Breast epithelium (tissue), 3 donors: ENCODE measurements at regions not wholly inside any gene's neighbourhood (a gene's known extent, or its start where the extent isn't known, plus 50 kb on each side); places are given as distances from the start of the nearest gene placed in this dataset.

Experiments used
- POLR2A ChIP-seq: fragments of 450-650 bp; IDR thresholded peaks from one replicate; pipeline ENCODE4 v1.6.1; 2016; ENCODE audit warnings: antibody characterized with exemption, mild to moderate bottlenecking, moderate library complexity
- TF ChIP-seq, protein P1 (sequence below), 3 donors: fragments of 450-650 bp; IDR thresholded peaks; one replicate each; pipeline ENCODE4 v1.5.1; 2016 to 2017; ENCODE audit warnings: antibody characterized with exemption in 3 of 3, mild to moderate bottlenecking in 3 of 3, moderate library complexity in 3 of 3

DNA sequence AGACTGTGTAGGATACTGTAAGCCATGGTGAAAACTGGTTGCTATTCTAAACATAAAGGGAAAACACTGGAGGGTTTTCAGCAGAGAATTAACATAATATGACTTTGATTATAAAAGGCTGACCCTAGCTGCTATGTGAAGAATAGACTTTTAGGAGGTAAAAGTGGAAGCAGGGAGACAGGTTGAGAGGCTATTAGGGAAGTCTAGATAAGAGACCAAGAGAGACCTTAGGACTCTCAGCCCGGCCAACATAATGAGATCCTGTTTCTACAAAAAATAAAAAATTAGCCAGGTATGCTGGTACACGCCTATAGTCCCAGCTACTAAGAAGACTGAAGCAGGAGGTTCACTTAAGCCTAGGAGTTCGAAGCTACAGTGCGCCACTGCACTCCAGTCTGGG, 393.2 kb upstream of the PMFBP1 start:
- TF ChIP-seq, protein P1, sequence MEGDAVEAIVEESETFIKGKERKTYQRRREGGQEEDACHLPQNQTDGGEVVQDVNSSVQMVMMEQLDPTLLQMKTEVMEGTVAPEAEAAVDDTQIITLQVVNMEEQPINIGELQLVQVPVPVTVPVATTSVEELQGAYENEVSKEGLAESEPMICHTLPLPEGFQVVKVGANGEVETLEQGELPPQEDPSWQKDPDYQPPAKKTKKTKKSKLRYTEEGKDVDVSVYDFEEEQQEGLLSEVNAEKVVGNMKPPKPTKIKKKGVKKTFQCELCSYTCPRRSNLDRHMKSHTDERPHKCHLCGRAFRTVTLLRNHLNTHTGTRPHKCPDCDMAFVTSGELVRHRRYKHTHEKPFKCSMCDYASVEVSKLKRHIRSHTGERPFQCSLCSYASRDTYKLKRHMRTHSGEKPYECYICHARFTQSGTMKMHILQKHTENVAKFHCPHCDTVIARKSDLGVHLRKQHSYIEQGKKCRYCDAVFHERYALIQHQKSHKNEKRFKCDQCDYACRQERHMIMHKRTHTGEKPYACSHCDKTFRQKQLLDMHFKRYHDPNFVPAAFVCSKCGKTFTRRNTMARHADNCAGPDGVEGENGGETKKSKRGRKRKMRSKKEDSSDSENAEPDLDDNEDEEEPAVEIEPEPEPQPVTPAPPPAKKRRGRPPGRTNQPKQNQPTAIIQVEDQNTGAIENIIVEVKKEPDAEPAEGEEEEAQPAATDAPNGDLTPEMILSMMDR (IDR thresholded peaks at IDR 0.05) = no peak
- no peak for TF ChIP-seq POLR2A
